A673 (cell line): ENCODE measurements at regions not wholly inside any gene's neighbourhood (a gene's known extent, or its start where the extent isn't known, plus 50 kb on each side); places are given as distances from the start of the nearest gene placed in this dataset.
A peak's percentile ranks its signal among the peaks of the same experiment; 100 is the strongest.
"Not testable (repeated sequence)": the region's sequence is repeated elsewhere in the genome, so short reads cannot be mapped to it uniquely, and the experiment has no call there.

Experiments
- BruUV-seq: library from RNA; stranded (reverse); fragments of 400-500 nt; replicated peaks from 2 replicates; lab custom pipeline; 2021; lab: Mats Ljungman, UMichigan
- CTCF ChIA-PET: fragments of 300-600 bp; sonication (Branson Sonifier 250); formaldehyde crosslinking; loops from one replicate; lab custom pipeline; 2022; ENCODE audit warnings: antibody characterized with exemption; lab: Charles Lee
- POLR2A ChIA-PET: fragments of 300-600 bp; sonication (Branson Sonifier 250); formaldehyde crosslinking; loops from one replicate; lab custom pipeline; 2022; ENCODE audit warnings: antibody characterized with exemption; ENCODE audit not compliant: low non-redundant PET; lab: Charles Lee
- DNase-seq: peaks from one replicate; pipeline ENCODE4 v3.0.0-alpha.2; 2015; ENCODE audit warnings: low spot score
- H3K27ac ChIP-seq: fragments of 200-600 bp; sonication (generic); 2 replicates; pipeline ENCODE4 v1.5.1; 2016; ENCODE audit warnings: mixed run types, low read depth, mild to moderate bottlenecking, mixed read lengths, antibody characterized with exemption, low read length; ENCODE audit not compliant: poor library complexity, severe bottlenecking
- H3K27me3 ChIP-seq: fragments of 200-600 bp; sonication (generic); replicated peaks from 2 replicates; pipeline ENCODE4 v1.6.1; 2017; ENCODE audit warnings: mixed run types, low read depth, mild to moderate bottlenecking, mixed read lengths, antibody characterized with exemption, low read length; ENCODE audit not compliant: insufficient read depth, poor library complexity
- H3K36me3 ChIP-seq: fragments of 200-600 bp; sonication (generic); 2 replicates; pipeline ENCODE4 v1.6.1; 2016; ENCODE audit warnings: mixed run types, mild to moderate bottlenecking, mixed read lengths, antibody characterized with exemption, low read length; ENCODE audit not compliant: insufficient read depth, poor library complexity, severe bottlenecking
- H3K4me1 ChIP-seq: fragments of 200-600 bp; sonication (generic); 2 replicates; pipeline ENCODE4 v1.6.1; 2017; ENCODE audit warnings: mixed run types, mild to moderate bottlenecking, mixed read lengths, antibody characterized with exemption, low read length; ENCODE audit not compliant: insufficient read depth, poor library complexity, severe bottlenecking
- H3K4me3 ChIP-seq: fragments of 200-600 bp; sonication (generic); 2 replicates; pipeline ENCODE4 v1.5.1; 2016; ENCODE audit warnings: low read depth, mixed run types, mild to moderate bottlenecking, mixed read lengths, low read length; ENCODE audit not compliant: poor library complexity, severe bottlenecking
- H3K9me3 ChIP-seq: fragments of 200-600 bp; sonication (generic); 2 replicates; pipeline ENCODE4 v1.6.1; 2016; ENCODE audit warnings: mixed run types, low read depth, mild to moderate bottlenecking, mixed read lengths, antibody characterized with exemption, low read length; ENCODE audit not compliant: poor library complexity, severe bottlenecking
- CTCF ChIP-seq: fragments of 300-800, 200-600 bp; sonication (generic); conservative IDR thresholded peaks from 2 replicates; pipeline ENCODE4 v1.5.1; 2017; ENCODE audit warnings: low read depth, mild to moderate bottlenecking, antibody characterized with exemption, low read length, moderate library complexity, mixed read lengths
- EZH2 ChIP-seq: fragments of 200-600 bp; sonication (generic); IDR thresholded peaks from 2 replicates; pipeline ENCODE4 v1.6.1; 2017; ENCODE audit warnings: borderline replicate concordance, low read depth, mild to moderate bottlenecking, mixed read lengths, antibody characterized with exemption, low read length; ENCODE audit not compliant: poor library complexity, severe bottlenecking
- intact Hi-C: fragments of 100-400 bp; cut with micrococcal nuclease; formaldehyde crosslinking; loops from one replicate; pipeline ENCODE4 v1.10.0; 2022; ENCODE audit not compliant: unreplicated experiment

GRCh38 chr3:84307339-84307738, 651.5 kb upstream of the CADM2 start:
- Histone ChIP-seq H3K36me3 (no peaks in the 10 kb centered on the region), H3K27ac (no peak overlapping the region), H3K27me3 (no peaks in the 10 kb centered on the region), H3K9me3 (no peaks in the 10 kb centered on the region), H3K4me1 (no peaks in the 10 kb centered on the region), H3K4me3 (no peak overlapping the region)
- POLR2A ChIA-PET: no interaction called here
- intact Hi-C loops: no loop called here
- BruUV-seq: no TSS peak
- CTCF ChIA-PET: no interaction called here
- no peak for DNase-seq
- TF ChIP-seq CTCF: no peak
- no peak for TF ChIP-seq EZH2

- ChIA-PET CTCF (no interaction called here), POLR2A (no interaction called here)
- no TSS peak for BruUV-seq
- H3K36me3 ChIP-seq: no peaks in the 10 kb centered on the region
- no peaks in the 10 kb centered on the region for H3K27me3 ChIP-seq
- H3K4me3 ChIP-seq: no peak overlapping the region
- no peaks in the 10 kb centered on the region for H3K9me3 ChIP-seq
- TF ChIP-seq CTCF (no peak), EZH2 (no peak)
- no peaks in the 10 kb centered on the region for H3K4me1 ChIP-seq
- no peak for DNase-seq
- intact Hi-C loops: no loop called here
- no peak overlapping the region for H3K27ac ChIP-seq
Observed at GRCh38 chr3:84308379-84308778, 650.4 kb upstream of the CADM2 start.

GRCh38 chr3:84318273-84318809, 640.4 kb upstream of the CADM2 start:
- ChIA-PET POLR2A (no interaction called here), CTCF (no interaction called here)
- TF ChIP-seq CTCF (peak; percentile 16; the same call in 1 of the 2 replicates), EZH2 (no peak)
- peak; percentile 1 for DNase-seq
- Histone ChIP-seq H3K36me3 (no peaks in the 10 kb centered on the region), H3K4me1 (no peaks in the 10 kb centered on the region), H3K4me3 (no peak overlapping the region), H3K27ac (no peak overlapping the region), H3K9me3 (no peaks in the 10 kb centered on the region), H3K27me3 (no peaks in the 10 kb centered on the region)
- no TSS peak for BruUV-seq
- intact Hi-C loops: no loop called here

GRCh38 chr3:84365563-84366278, 593.1 kb upstream of the CADM2 start:
- DNase-seq, H3K4me1 ChIP-seq, intact Hi-C loops, POLR2A ChIA-PET, CTCF ChIA-PET, H3K36me3 ChIP-seq, H3K27me3 ChIP-seq, BruUV-seq, H3K9me3 ChIP-seq, H3K27ac ChIP-seq, H3K4me3 ChIP-seq: not testable (repeated sequence)
